D341Med (cell line): ENCODE measurements at regions not wholly inside any gene's neighbourhood (a gene's known extent, or its start where the extent isn't known, plus 50 kb on each side); places are given as distances from the start of the nearest gene placed in this dataset.

Experiments
- DNase-seq: peaks from one replicate; pipeline ENCODE4 v3.0.0; 2012; ENCODE audit warnings: low spot score

DNA sequence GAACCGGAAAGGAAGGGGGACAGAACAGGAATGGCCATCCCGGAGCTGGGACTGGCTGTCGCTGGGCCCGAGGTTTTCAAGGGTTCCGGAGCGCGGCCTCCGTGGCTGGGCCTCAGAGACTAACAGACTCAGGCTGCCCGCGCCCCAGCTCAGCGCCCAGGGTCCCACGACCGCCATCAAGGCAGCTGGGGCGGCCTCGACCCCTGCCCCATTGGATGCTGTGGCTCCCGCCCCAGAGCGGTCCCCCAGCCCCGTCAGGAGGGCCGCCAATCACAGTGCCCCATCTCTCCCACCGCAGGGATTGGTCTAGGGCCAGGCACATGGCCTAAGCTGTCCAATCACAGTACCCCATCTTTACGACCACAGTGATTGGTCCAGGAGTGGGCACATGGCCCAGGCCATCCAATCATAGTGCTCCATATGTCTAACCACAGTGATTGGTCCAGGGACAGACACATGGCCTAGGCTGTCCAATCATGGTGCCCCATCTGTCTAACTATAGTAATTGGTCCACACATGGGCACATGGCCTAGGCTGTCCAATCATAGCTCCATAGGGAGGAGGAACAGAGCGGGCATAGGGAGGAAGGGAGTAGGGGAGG, 105.3 kb upstream of the NKX1-1 start:
- no peak for DNase-seq

DNA sequence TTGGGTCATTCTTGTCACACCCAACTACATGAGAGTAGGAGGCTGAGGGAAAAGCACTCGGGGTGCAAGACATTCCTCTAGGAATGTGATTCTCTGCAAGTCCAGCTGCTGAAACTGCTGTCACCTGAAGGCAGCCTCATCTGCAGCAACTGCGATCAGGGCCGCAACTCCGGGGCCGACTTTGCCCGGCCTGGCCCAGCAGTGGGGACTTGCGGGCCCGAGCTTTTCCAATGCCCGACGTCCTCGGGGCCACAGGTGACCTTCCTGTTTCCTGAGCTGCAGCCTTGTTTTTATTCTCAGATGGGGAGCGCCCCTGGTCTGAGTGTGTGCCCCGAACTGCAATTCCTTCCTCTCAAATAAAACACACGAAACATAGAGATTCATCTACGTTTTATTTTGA, 104.7 kb upstream of the NKX1-1 start:
- no peak for DNase-seq

DNA sequence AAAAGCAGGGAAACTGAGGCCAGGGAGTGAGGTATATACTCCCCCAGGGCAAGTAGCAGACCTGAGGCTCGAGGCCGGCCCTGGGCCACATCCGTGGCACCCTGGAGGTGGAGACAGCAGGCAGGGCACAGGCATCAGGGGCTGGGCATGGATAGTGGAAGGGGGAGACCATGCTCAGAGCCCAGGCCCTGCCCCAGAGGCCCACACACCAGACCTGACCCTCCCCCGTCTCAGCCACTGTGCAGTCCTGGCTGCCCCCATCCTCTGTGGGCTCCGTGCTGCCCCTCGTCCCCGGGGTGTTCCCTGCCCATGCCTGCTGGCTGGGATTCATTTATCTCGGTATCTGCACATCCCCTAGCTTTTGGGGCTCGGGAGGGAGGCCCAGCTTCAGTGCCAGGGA, 103.1 kb upstream of the NKX1-1 start:
- no peak for DNase-seq

DNA sequence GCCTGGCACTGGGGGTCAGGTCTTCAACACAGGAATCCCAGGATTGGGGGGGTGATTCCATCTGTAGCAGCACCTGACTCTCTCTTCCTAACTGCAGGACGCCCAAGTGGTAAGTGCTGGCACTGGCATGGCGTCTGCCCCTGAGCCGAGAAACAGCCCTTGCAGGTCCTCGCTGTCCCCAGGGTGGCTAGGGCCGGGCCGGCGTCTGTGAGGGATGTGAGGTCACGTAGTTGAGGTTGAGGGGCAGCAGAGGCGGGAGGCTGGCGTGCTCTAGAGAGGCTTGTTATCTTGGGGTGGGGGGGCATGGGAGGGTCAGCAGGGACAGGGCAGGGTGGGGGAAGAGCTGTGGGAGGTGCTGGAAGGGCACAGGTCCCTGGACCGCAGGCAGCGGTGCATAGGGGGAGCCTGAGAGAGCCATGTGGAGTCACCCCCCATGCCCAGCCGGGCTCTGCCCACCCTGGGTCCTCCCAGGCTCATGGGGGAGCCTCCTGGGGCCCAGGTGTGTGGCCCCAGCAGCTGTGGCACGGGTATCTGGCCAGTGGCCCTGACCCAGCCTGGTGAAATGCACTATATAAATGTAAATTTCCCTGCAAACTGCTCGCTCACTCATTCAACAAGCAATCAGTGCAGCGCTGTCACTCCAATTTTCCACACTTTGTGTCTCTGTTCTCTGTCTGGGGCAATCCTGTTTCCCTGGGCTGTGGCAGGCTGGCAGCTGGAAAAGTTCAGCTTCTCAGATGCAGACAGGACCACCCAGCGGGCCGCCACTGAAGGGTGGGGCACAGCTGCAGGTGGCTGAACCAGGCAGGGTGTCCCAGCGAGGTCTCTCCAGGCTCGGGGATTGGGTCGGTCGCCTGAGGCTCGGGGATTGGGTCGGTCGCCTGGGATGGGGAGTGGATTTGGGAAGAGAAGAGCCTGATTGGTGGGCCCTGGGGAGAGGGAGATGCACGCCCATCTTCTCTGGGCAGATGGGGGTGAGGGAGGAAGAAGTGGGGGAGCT, 102.2 kb upstream of the NKX1-1 start:
- no peak for DNase-seq

DNA sequence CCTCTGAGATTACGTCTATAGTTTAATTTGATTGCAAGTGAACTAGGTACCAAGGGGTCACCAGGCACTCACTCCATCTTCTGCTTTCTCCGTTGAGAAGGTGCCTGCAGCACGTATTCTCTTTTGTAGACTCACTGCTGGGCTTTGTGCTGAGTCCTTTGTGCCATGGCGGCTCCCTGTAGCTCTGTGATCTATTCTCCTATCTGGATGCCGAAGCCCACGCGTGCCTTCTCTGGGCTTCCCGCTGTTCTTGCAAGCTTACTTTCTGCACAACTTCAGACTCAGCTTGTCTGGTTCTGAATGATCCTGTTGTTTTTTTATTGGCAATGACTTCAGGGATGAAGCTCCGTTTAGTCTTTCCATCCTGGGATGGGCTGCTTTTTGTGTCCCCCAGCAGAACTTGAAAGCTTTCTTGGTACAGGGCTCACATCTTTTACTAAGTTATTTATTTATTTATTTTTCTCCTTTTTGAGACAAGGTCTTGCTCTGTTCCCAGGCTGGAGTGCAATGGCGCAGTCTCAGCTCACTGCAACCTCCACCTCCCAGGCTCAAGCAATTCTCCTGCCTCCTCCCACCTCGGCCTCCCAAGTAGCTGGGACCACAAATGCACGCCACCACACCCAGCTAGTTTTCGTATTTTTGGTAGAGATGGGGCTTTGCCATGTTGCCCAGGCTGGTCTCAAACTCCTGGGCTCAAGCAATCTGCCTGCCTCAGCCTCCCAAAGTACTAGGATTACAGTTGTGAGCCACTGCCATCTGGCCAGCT, 100.9 kb upstream of the NKX1-1 start:
- peak; percentile 17 for DNase-seq

DNA sequence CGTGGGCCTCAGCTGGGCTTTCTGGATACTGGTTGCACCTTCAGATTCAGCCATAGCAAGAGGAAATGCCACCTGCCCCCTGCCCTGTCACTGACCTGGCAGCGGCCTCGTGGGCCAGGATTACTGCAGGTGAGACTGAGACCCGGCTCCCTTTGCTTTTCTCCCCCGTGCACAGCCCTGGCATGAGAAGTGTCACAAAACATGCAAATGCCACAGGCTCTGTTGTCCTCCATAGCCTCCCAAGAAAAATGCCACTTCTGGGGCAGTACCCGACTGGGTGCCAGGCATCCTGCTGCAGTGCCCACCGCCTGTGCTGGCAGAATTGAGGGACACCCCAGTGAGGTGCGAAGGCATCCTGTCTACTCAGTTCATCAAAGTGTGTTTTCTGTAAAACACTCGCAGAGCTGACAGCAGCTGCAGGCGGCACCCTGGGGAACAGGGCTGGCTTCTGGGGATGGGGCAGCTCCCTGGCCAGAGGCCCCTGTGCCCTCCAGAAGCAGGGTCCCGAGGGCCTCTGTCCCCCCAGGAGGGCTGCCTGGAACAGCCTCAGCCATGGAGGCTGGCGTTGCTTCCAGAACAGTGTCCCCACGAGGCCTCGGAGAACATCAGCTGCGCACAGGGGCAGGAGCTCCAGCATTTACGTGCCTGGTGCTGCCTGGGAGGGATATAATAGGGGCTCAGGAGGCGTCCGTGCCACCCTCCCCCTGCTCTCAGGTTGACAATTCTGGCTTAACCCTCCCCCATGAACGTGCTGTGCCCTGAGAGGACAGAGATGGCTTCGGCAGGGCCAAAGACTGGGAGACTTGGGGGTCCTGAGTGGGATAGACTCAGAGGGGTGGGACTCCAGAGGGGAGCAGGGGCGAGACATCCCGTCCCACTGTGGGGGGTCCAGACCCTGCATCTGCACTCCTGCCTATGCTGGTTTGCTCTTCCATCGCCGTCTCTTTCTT, 99.5 kb upstream of the NKX1-1 start:
- DNase-seq, result peak; percentile 35

DNA sequence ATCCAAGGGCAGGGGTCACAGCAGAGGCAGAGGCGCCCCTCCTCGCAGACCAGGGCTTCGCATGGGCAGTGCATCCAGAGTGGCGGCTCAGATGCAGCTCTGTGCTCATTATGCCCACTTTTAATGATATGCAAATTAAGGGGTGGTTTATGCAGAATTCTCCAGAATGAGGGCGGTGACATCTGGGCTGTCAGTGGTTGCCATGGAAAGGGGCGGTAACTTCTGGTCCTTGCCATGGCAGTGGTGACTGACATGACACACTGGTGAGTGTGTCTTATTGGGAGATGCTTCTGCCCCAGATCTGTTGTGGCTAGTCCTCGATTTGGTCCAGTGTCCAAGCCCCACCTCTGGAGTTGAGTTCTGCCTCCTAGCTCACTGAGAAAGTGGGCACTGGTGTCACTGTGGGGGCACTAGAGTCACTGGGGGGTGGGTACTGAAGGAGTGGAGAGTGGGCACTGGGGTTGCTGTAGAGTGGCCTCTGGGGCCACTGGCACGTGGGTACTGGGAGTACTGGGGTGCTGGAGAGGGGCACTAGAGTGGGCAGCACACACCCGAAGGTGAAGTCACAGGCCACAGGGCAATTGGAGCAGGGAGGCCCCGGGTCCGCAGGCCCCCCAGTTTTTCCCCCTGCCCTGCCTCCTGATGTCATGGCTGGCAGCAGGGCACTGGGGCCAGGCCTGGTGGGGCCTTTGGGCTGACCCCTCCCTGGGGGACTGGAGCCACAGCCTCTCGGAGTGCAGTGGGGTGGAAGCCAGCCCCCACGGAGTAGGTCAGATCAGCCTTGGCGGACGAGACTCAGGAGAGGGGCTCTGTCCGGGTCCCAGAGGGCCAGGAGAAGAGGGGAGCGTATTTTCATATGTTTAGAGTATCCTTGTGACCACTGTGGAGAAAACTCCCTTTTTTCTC, 98.6 kb upstream of the NKX1-1 start:
- peak; percentile 27 for DNase-seq

DNA sequence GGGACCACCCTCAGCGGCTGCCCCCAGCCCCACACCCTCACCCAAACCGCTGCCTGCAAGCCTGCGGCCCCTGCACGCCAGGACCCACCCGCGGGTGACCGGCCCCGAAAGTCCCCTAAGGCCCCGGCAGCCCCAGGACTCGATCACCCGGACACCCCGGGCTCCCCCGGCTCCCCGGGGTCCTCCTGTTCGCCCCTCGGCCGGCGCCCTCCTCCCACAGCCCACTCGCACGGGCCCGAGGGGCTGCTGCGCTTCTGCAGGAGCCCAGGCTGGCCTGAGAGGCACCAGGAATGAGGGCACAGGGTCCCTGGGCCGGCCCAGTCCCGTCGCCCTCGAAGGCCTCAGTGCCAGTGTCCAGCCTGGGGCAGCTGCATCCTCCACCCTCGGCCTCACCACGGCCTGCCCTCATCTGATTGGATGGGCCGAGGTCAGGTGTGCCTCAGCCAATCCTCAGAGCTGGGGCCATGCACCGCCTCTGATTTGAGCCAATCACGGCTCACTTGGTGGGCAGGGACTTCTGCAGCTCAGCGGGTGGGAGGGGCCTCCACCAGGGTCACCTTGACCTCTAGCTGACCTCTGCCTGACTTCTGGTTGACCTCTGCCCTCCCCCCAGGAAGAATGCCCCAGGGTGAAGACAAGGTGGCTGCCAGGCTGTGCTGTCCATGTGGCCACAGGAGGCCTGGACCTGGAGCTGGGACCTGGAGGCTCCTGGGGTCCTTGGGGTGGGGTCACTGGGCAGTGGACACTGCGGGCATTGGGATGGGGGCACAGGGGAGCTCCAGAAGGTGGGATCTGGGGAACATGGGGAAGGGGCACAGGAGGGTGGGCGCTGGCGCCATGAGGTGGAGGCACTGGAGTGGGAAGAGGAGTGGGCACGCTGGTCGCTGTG, 97.6 kb upstream of the NKX1-1 start:
- peak; percentile 37 for DNase-seq

DNA sequence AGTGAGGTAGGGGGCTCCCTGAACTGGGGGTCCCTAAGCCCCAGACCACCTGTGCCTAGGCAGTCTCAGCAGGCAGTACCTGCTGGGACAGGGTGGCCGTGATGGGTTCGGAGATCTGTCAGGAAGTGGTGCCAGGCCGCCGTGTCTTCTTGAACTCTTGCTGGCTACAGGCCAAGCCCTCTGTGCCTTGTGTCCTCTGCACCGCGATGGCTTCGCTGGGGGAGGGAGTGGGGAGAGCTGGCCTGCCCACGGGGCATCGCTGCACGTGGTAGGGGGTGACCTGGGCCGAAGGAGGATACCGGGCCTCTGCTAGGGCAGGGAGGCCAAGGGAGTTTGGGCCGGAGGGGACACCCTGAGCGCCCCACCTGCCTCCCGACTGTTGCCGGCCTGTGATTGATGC, 96.7 kb upstream of the NKX1-1 start:
- peak; percentile 26 for DNase-seq

DNA sequence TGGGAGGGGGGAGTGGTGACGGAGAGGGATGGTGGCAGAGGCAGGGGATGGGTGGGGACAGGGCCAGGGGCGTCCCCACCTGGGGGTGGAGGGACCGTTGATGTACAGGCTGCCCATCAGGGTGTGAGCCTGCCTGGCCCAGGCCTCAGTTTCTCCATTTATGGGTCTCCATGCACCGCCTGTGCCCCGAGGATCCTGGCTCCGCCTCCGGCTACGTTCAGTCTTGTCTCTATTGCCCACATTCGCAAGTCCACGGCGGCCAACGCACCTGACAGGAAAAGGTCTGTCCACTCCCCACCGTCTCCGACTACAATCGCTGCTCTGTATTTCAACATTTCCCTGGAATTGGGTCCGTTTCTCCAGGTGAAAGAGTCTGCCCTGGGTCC, 96.3 kb upstream of the NKX1-1 start:
- DNase-seq, result no peak

DNA sequence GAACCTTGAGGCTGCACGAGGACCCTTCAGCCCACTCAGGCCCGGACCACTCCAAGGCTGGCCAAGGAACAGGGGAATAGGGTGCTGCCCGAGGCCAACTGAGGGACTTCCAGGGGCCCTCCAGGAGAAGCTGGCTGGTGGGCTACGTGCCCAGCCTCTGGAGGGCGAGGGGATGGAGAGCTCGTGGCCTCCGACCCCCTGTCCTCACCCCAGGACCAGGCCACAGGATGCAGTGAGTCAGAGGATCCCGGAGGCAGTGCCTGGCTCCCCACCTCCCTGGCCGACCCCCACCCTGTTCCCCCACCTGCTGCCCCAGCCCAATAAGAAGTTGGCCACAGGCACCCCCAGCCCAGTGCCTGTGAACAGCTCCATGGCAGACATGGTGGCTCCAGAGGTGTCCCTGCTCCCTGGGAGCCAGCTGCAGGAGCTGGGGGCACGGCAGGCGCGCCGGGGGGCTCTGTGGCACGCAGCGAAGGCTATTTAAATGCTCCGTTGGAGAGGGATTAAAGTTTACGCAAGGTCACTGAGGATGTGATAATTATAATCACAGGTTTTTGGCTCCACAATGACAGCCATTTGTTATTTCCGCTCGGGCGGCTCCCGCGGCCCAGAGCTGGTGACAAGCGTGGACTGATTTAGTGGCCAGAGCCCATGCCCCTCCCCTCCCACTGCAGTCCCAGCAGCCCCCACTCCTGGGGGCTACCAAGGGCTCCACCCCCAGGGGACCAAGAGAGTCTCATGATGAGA, 95.7 kb upstream of the NKX1-1 start:
- peak; percentile 39 for DNase-seq

DNA sequence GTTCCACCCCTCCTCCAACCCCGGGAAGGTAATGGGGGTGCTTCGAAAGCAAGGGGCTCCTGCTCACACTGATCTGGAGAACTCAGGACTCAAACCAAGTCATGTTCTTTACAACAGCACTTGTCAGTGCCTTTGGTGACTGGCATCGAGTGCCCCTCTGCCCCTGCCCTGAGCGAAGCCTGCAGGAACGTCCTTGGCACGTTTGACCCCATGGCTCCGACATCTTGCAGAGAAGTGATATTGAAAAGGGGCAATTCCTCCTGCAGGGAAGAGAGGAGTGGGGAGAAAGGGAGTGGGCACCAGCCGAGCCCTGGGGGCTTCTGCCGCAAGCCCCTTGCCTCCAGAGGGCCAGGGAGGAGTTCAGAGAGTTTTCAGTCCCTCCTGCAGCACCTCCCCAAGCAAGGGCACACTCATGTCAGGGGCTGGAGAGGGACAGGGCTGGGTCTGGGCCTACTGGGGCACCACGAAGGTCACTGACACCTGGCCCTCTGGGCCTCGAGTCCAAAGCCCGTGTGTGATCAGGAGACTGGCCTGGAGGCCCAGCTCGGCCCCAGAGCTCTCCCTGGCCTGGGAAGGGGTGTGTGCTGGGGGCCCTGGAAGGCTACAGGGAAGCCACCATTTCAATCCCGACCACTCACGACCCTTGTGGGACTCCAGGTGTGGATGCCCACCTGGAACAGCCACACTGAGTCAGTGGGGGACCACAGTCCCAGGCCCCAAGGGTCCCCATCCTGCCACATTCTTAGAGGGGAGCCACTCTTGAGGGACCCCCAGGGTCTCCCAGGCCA, 94.9 kb upstream of the NKX1-1 start:
- peak; percentile 29 for DNase-seq

DNA sequence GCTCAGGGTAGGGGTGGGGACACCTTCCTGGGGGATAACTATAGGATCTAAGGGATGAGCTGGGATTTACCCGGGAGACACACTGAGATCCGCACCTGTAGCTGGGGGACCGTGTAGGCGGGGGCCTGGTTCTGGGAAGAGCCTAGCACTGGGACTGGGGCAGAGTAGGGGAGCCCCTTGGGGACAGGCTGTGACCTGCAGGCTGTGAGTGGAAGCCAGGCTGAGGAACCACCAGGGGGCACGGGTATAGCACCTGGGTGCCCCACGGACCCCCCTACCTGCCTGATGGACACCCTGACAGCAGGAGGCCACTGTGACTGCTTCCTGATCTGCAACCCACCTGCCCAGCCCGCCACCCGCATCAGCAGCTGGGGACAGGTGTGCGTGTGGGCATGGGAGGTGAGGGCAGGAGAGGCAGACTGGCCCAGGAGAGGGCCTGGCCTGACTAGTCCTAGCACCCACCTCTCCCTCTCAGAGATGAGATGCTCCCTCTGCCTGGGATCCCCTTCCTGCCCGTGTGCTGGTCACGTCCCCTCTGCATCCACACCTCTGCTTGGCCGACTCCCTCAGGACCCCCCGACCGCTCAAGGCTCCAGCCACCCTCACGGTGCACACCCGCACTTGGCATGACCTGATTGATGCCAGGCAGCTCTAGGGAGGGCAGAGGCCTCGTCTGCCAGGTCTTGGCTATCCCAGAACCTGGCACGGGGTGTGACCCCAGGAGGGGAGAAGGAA, 94.2 kb upstream of the NKX1-1 start:
- peak; percentile 28 for DNase-seq

DNA sequence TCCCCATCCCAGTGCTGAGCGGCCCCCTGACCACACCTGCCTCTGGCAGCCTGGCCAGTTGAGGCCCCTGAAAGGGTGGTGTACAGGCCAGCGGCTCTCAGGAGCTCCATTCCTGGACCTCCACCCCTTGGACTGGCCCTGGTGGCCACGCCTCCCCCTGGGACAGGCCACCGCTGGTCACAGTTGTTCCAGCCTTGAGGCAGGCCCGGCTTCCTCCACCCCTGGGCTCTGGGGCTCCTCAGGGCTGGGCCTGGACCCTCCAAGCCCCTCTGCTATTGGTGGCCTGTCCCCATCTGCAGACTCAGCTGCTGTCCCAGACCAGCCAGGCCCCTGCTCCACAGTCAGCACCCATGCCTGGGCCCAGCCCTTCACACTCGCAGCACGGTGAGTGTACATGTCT, 93.2 kb upstream of the NKX1-1 start:
- peak; percentile 24 for DNase-seq

DNA sequence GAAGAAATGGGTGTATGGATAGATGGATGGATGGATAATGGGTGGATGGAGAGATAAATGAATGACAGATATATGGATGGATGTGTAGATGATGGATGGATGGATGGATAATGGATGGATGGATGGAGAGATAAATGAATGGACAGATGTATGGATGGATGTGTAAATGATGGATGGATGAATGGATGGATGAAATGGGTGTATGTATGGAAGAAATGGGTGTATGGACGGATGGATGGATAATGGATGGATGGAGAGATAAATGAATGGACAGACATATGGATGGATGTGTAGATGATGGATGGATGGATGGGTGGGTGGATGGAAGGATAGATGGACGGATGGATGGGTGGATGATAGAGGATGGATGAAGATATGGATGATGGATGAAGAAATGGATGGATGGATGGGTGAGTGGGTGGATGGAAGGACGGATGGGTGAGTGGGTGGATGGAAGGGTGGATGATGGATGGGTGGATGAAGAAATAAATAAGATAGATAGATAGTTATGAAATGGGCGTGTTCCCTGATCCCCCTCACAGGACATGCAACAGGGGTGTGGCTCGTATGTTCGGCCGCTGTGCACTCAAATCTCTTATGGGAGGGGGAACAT, 91.1 kb upstream of the NKX1-1 start:
- no peak for DNase-seq

DNA sequence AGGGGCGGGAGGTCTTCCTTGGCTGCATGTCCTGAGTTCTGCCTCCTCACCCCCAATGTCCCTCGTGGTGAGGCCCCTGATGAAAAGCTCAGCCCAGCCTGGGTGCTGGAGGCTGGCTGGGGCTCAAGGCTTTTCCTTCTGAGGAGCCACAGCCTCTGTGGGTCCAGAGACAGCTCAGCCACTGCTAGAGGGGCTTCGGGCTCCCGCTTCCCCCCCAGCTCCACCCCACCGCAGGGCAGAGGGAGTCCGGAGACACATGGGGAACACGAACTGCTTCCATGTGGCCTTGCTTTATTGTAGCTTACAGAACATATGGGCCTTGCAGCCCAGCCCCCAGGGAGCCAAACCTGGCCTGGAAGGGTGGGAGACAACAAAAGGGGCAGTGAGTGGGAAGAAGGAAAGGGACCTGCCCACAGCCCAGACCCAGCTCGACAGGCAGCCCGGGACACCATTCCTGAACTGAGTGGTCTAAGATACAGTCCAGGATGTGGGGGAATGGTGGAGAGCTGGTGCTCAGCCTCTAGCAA, 89.9 kb upstream of the NKX1-1 start:
- peak; percentile 17 for DNase-seq
